NT2/D1 (cell line): ENCODE measurements at regions not wholly inside any gene's neighbourhood (a gene's known extent, or its start where the extent isn't known, plus 50 kb on each side); places are given as distances from the start of the nearest gene placed in this dataset.

ENCODE experiments used
- SUZ12 ChIP-seq: IDR thresholded peaks from 2 replicates; pipeline ENCODE4 v1.6.1; 2011; ENCODE audit not compliant: insufficient read length, insufficient read depth; ENCODE audit errors: extremely low read depth
- YY1 ChIP-seq: IDR thresholded peaks from 2 replicates; pipeline ENCODE4 v1.6.1; 2011; ENCODE audit not compliant: insufficient read length, insufficient read depth
- ZNF274 ChIP-seq: IDR thresholded peaks from 2 replicates; pipeline ENCODE4 v1.6.1; 2011; ENCODE audit warnings: mild to moderate bottlenecking, low read depth, low read length

DNA sequence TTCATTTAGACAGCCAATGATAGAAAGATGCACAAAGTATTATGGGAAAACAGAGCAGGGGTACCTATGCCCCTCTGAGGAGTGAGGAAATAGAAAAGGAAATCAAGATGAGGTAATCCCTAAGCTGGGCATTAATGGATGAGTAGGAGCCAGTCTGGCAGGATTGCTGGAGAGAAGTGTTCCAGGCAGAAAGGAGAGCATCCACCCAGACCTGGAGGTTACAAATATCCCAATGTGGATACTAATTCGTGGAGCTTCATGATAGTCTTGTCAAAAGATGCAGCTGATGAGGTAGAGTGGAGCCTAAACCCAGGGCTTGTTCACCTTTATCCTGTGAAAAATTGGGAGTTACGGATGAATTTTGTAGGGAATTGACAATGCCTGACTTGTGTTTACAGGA, 328.0 kb downstream of the ZNF608 start:
- TF ChIP-seq YY1 (no peak), ZNF274 (no peak), SUZ12 (no peak)
